CD4-positive, alpha-beta T cell treated with Interferon gamma for 1 hour (primary cell): ENCODE measurements at regions not wholly inside any gene's neighbourhood (a gene's known extent, or its start where the extent isn't known, plus 50 kb on each side); places are given as distances from the start of the nearest gene placed in this dataset.

Experiments
- DNase-seq: peaks from one replicate; pipeline ENCODE4 v3.0.0-alpha.2; 2020

DNA sequence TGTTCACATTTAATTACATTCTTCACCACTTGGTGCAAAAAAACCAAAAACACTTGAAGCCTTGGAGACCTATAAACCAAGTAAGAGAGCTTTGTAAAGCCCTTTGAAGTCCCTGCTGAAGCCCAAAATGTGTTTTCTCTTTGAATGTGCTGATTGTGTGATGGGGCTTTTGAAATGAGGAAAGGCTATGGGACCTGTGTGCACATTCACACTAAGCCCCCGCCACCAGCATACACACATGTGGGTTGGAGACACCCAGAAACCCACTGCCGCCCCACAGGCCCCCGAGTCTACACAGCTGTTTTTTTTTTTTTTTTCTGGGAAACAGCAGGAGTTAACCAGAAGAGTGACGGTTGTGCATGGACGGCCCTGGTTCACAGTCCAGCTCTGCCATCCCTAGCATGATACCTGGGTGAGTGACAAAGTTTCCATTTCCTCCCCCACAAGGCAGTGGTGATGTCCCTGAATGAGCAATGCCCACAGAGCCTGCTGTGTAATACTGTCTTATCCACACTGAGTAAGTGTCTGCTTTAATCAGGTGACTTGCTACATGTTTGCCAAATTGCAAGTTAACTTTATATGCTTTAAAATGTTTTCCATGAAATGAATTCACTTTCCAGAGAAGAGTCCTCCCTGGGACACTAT is 154.6 kb upstream of the GDF10 start:
- no peak for DNase-seq

DNA sequence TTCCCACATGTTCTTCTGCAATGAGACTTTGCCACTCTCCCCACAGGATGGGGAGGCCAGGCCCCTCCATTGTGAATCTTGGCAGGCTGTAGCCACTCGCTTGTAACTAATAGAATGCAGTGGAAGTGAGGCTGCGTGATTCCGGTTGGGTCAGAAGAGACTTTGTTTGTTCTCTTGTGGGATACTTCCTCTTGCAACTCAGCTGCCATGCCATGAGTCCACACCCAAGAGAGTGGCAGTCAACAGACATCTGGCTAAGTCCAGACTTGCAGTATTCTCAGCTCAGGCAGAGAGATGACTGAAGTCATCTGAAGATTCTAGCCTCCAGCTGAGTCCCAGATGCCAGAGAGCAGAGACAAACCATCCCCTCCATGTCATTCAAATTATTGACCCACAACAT is 153.4 kb upstream of the GDF10 start:
- no peak for DNase-seq

- DNase-seq = no peak
Measured at GRCh38 chr10:47147186-47147585, 152.8 kb upstream of the GDF10 start.

DNA sequence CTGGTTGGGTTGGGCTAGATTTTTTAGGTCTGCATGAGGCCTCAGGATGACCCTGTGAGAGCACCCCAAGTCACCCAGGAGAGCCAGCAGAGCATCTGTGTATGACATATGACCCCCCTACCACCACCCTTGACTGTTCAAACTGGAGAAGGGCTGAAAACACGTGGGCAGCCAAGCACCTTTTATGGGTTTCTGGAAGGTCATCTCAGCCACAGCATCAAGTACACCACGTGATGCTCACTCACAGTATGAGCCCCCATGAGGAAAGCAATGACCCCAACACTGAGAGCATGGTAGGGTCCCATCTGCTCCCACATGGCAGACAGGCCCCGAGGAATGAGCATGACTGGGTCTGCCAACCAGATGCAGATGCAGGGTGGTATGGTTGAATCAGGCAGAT is 149.4 kb upstream of the GDF10 start:
- no peak for DNase-seq

DNA sequence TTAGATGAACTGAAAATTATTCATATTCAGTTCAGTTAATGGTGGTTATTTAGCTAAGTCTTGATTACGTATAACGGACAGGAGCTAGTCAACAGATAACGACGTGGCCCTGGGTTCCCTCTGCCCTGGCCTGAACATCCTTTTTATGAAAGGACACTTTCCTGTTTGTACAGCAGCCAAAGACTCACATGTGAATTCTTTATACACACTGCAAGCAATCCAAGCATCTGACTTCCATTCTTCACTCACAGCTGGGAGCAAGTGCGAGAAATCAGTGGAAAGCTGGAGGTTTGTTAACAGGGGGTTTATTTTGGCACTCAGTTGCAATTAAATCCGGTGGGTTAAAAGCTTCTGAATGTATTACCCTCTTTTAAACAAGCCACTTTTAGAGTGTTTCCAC is 148.1 kb upstream of the GDF10 start:
- DNase-seq = no peak

DNA sequence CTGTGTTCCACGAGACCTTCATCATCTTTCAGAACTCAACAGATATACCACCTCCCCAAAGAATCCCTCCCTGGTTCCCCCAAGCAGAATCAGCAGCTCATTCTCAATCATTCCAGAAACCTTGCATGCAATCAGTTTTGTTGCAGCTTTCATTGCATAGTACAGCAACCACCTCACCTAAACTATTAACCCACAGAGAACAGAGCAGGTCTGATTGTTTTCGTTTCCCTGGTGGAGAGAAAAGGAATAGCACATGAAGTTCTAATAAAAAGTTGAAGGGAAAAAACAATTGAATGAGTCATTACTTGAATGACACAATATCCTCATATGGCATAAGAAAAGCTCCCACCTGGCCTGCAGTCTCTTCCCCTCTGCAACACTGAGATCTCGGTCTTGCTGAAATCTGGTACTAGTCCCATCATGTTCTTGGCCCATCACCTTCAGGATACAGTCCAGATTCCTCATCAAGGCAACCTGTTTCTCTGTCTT is 147.1 kb upstream of the GDF10 start:
- no peak for DNase-seq

DNA sequence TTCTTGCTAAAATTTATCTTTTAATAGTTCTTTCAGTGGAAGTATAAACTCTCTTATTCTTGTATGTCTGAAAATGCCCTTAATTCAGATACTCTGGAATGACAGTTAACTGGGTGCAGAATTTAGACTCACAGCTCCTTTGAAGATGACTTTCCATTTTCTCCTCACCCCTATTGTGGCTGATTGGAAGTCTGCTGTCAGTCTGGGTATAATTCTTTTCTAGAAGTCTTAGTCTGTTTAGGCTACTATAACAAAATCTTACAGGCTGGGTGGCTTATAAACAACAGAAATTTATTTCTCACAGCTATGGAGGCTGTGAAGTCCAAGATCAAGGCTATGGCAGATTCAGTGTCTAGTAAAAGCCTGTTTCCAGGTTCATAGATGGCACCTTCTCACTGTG is 145.2 kb upstream of the GDF10 start:
- no peak for DNase-seq

DNA sequence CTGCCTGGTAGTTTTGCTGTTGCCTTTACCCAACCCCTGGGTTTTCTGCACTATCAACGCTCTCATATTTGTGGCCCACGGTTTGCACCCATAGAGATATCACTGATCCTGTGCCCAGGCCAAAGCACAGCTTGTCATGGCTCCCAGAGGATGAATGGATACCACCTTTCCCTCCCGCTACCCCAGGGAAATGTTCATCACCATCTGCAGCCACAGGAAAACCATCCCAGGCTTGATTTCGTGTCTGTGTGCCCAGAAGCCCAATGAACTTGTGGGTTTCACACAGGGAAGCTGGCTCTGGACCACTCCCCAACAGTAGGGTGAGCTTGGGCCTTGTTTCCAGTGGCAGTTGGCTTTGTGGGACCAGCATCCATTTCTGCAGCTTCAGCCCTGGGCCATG is 143.1 kb upstream of the GDF10 start:
- DNase-seq = no peak

DNA sequence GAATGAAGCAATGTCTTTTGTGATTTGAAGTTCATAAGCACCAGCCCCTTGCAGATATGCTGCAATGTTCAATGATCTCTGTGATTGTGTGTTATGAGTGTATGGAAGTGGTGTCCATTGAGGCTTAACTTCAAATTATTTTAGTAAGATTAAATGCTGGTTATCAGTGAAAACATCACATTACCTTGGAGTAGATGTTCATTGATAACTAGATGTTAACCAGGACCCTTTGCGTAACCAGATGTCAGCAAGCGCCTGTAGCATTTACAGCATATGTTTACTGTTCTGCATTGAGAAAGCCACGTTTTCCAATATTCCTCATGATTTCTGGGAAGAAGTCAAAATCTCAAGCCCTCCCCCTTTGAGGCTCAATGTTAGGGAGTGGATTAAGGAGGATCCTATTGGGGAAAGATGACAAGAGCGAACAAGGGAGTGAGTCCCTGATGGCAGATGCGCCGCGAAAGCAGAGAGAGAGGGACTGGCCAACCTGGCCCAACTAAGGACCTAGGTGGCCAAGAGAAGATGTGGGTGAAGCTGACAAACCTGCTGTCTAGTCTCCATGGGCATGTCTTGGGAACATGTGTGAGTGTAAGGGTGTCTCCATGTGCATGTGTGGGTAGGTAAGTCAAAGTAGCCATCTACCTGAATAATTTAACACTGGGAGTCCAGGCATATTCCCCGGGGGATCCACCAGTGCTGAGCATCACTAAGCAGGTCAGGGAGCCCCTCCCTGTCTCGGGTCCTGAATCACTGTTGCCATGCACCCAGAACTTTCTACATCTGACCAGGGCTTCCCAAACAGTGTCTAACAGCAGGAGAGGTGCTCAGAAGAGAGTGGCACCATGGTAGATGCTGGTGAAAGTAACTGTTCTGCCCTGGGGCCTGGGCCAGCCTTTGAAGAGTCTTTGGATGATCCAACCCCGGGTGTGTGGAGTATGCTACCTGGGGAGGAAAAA is 141.6 kb upstream of the GDF10 start:
- no peak for DNase-seq

DNA sequence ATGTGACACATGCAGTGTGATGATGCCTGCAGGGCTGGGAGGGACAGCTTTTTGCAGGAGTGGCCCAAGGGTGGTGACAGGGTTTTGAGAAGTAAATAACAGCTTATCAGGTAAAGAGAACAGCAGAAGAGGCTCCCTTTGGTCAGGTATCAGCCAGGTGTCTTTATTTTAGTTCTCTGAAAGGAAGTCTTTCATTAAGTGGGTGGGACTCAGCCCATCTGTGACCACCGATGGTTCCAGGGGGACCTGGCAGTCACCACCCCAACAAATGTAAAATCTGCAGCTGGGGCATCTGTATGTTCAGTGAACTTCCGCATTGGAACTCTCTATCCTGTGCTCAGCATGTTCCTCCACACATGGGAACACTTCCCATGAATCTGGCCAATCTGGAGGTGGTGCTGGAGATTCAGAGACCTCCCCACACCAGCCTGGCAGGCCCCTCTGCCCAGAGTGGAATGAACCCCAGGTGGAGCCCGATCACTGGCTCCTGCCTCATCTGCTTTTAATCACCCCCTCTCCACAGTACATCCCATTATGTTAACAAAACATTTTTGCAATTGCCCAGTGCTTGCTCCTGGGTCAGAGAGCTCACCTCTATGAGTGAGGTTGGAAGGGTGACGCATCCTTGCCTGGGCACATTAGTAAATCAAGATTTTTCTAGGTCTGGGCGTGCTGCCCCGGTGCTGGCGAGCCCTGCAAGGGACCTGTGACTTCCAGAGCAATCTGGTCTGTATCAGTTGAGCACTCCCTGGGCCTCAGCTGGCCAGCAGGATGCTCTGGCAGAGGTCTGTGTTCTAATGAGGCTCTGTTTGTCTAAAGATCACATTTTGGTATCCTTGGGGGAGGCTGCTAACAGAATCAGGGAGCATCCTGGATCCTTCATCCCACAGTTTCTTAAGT is 140.4 kb upstream of the GDF10 start:
- no peak for DNase-seq

DNA sequence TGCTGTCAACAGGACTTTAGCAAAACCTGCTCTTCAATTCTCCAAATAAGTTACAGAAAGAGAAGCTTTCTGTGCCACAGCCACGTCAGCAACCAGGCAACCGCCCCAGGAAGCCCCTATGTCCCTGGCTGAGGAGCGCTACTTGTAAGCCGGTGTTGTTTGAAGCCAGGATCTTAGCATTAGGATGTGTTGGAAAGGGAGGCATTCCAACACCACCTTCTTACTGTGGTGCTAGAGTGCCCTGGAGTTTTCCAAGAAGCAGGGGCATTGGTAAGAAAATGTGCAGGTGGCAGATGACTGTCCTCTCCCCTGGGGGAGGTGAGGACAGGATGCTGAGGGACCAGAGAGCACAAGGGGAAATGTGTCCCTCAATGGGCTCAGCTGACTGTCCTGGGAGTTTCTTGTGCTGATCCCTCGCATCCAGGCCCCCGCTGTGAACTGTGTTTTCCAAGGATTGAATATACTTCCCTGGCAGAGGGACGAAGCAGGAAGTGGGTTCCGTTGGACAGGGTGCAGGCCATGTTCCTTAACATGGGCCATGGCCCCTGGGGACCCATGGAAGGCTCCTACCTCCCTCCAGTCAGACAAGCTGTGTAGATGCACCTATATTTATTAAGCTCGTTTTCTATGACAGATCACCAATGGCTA is 139.6 kb upstream of the GDF10 start:
- DNase-seq = no peak

- no peak for DNase-seq
Measured at GRCh38 chr10:47160967-47161366, 139.0 kb upstream of the GDF10 start.

GRCh38 chr10:47161465-47161864 is 138.5 kb upstream of the GDF10 start:
- no peak for DNase-seq

GRCh38 chr10:47164126-47164799 is 135.7 kb upstream of the GDF10 start:
- DNase-seq = no peak

GRCh38 chr10:47164800-47165128 is 135.2 kb upstream of the GDF10 start:
- DNase-seq = no peak

- no peak for DNase-seq
Measured at GRCh38 chr10:47165168-47165710, 134.8 kb upstream of the GDF10 start.

DNA sequence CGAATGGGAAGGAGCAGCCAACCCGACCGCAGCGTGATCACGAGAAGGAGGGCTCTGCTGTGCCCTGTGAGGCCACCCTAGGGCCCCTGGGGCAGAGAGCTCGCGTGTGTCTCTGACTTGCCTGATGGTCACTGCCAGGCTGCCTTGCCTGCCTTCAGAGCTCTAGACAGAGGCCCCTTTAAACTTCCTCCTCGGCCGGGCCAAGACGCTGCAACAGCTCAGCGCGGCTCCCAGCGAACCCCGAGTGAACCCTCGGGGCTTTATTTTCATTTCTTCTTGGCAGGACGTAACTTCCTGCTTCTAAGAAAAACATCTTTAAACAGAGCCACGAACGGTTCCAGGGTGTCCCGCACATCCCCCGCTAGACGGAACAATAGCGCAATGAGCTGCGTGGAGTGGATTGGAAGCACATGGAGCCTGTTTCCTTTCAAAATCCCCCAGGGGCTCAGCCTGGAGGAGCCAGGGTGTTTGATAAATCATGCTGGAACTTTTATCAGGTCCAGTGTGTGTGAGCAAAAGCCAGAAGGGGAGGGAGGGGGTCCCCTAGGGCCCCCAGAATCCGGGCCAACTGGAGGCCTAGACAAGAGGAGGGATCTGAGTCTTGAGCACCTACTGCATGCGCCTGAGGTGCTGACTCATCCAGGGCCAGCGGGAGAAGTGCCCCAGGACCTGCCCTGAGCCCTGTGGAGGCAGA is 134.1 kb upstream of the GDF10 start:
- peak; percentile 68 for DNase-seq

DNA sequence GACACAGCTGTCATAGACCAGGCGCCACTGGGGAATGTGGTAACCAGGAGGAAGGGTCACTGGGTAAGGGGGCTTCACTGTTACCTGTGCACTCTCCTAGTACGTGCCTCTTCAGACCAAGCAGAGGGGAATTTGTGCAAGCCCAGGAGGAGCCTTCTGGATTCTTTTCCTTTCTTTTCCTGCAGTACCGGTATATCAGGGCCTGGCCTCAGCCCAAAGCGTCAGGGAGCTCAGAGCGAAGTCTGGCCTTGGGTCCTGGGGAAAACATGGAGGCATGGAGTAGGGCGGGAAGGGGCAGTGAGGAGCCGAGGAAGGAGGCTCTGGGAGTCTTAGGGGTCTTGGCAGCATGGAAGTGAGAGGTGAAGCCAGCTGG is 133.6 kb upstream of the GDF10 start:
- DNase-seq = no peak

DNA sequence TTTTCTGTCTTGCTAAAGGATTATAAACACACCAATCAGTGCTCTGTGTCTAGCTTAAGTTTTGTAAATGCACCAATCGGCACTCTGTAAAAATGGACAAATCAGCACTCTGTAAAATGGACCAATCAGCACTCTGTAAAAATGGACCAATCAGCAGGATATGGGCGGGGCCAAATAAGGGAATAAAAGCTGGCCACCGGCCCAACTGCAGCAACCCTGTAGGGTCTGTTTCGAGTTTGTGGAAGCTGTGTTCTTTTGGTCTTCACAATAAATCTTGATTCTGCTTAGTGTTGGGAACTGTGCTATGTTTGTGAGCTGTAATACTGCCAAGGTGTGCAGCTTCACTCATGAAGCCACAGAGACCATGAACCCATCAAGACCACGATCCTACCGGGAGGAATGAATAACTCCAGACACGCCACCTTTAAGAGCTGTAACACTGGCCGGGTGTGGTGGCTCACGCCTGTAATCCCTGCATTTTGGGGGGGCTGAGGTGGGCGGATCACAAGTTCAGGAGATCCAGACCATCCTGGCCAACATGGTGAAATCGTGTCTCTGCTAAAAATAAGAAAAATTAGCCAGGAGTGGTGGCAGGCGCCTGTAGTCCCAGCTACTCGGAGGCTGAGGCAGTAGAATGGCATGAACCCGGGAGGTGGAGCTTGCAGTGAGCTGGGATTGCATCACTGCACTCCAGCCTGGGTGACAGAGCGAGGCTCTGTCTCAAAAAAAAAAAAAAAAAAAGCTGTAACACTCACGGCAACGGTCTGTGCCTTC is 133.0 kb upstream of the GDF10 start:
- DNase-seq = peak; percentile 40

DNA sequence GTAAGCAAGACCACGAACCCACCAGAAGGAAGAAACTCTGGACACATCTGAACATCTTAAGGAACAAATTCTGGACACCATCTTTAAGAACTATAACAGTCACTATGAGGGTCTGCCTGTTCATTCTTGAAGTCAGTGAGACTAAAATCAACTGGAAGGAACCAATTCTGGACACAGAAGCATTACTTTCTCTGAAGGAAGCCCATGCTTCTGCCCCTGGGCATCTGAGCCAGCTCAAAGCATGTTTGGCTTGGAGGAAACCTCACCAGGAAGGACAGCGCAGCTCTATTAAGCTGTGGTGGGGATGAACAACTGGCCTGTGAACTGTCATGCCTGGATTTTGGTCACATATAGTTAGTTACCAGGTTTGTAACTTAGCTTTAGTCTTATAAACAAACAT is 132.4 kb upstream of the GDF10 start:
- no peak for DNase-seq

DNA sequence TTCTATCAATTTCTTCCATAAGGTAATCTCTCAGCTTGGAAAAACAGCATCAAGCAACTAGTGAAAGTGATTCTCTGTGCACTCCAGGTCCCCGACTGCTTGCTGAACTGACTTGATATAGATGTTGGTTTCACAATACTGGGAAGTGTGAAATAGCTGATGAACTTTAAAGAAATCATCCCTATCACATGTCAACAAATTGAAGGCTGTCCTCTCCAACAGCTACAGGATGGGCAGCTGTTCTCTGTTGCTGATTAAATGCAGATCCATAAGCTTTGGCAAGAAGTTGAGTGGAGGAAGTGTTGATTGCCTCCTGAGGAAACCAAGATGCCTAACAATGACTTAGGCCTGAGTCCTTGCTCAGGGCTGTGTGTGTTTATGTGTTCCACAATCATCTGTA is 130.4 kb upstream of the GDF10 start:
- DNase-seq = no peak
